Retinal pigment epithelial cell (primary cell): ENCODE measurements at regions not wholly inside any gene's neighbourhood (a gene's known extent, or its start where the extent isn't known, plus 50 kb on each side); places are given as distances from the start of the nearest gene placed in this dataset.
A peak's percentile ranks its signal among the peaks of the same experiment; 100 is the strongest.
"Not testable (repeated sequence)": the region's sequence is repeated elsewhere in the genome, so short reads cannot be mapped to it uniquely, and the experiment has no call there.

Experiments
- DNase-seq: peaks from one replicate; pipeline ENCODE4 v3.0.0-alpha.2; 2010; ENCODE audit warnings: low read depth
- H3K4me3 ChIP-seq: 2 replicates; pipeline ENCODE4 v1.5.1; 2011; ENCODE audit warnings: mild to moderate bottlenecking, low read length, control low read depth, moderate library complexity
- TF ChIP-seq, protein P1 (sequence below): conservative IDR thresholded peaks from 2 replicates; pipeline ENCODE4 v1.5.1; 2011; ENCODE audit warnings: low read depth, low read length, control low read depth, inconsistent platforms

DNA sequence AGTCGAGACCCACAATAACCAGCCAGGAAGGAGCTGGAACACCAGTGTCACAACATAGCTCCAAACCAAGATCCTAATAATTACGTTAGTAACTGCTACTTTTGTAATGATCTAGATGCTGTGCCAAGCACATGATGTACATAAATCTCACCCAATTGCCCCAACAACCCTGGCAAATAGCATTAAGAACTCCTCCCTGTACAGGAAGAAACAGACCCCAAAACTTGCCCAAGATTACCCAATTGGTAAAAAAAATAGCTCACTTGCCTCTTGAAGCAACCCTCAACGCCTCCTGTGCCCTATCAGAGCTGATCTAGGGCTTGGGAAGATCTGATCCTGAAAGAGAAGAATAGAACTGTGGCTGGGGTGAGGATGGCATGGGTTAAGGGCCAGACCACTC is 628.7 kb upstream of the AUTS2 start:
- TF ChIP-seq, protein P1, sequence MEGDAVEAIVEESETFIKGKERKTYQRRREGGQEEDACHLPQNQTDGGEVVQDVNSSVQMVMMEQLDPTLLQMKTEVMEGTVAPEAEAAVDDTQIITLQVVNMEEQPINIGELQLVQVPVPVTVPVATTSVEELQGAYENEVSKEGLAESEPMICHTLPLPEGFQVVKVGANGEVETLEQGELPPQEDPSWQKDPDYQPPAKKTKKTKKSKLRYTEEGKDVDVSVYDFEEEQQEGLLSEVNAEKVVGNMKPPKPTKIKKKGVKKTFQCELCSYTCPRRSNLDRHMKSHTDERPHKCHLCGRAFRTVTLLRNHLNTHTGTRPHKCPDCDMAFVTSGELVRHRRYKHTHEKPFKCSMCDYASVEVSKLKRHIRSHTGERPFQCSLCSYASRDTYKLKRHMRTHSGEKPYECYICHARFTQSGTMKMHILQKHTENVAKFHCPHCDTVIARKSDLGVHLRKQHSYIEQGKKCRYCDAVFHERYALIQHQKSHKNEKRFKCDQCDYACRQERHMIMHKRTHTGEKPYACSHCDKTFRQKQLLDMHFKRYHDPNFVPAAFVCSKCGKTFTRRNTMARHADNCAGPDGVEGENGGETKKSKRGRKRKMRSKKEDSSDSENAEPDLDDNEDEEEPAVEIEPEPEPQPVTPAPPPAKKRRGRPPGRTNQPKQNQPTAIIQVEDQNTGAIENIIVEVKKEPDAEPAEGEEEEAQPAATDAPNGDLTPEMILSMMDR, result no peak
- H3K4me3 ChIP-seq, result no peak overlapping the region
- no peak for DNase-seq

DNA sequence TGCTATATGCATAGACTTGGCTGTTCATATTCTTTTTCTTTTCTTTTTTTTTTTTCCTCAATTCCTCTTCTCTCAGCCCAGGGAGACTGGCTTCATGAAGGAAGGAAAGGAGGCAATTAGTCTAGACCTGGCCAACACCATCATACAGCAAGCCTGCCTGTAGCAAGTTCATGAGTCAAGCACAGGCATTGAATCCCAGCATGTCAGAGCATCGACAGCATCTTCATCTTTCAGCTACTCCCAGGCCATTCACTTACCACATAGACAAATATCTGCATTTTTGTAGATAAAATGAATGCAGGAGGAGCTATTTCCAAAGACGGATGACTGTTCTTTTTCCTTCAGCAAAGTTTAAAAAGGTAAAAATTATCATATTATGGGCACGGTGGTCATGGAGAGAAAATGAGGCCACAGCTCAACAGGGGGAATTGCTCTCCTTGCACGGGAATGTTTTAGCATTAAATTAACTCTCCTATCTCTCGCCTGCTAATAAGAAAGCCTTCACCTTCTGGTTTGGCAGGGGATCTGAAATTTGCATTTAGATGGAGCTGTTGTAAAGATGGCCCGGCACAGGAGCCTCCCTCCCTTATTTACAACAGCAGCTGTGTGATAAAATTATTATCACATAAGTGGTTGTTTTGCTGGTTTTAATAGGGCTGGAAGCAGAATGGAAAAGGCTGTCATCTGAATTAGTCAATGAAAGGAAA is 626.5 kb upstream of the AUTS2 start:
- no peak overlapping the region for H3K4me3 ChIP-seq
- TF ChIP-seq, protein P1, result no peak
- DNase-seq, result no peak

DNA sequence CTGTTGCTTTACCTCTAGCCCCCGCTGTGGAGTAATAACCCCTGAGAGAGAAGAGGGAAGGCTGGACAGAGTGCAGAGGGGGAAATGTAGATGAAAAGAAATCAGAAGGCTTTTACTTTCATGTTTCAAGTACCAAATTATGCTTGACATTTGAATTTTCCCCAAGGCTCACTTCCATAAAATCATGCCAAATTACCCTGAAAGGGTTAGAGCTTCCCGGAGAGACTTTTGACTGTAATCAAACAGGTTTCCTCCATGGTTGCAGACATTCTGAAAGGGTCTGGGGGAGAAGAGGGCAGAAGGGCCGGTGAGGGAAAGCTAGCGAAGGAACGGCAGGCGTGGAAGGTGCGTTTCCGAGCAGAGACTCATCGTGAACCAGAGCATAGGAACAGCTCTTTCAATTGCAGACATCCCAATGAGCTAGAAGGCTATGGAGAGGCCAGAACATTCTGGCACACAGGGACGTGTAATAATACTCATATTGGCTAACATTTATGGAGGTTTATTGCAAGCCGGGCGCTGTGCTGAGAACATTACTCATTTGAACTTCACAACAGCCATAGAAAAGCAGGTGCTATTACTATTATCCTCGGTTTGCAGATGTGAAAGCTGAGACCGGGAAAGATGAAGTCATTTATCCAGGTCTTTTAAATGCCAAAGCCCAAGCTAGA is 620.8 kb upstream of the AUTS2 start:
- TF ChIP-seq, protein P1, result no peak
- DNase-seq, result no peak
- H3K4me3 ChIP-seq, result no peak overlapping the region

DNA sequence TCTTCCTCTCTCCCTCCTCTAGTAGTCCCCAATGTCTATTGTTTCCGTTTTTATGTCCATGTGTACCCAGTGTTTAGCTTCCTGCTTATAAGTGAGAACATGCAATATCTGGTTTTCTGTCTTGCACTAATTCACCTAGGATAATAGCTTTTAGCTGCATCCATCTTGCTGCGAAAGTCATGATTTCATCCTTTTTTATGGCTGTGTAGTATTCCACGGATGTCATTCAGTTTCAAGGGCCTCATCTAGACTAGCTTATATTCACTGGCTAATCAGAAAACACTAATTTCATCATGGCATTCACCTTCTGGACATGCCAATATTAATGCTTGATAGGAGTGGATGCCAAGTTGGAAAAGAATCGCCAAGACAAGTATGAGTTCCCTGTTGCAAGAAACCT is 619.6 kb upstream of the AUTS2 start:
- no peak for DNase-seq
- TF ChIP-seq, protein P1, result no peak
- H3K4me3 ChIP-seq, result no peak overlapping the region

DNA sequence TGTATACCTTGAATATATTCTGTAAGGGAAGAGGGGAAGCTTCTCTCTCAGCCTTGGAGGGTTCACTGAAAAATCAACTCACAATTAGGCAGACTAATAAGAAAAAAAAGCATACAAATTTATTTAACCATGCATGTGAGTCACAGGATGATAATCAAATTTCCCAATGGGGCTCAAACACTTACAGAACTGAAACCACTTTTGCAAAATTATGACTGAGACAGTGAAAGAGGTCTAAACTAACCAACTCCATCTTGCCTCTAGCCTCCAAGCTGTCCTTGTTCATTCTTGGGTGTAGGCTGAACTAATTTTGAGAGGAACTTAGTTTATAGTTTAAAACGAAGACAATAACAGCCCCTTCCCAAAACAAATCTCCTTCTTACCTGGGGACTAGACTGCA is 618.3 kb upstream of the AUTS2 start:
- H3K4me3 ChIP-seq, result no peak overlapping the region
- TF ChIP-seq, protein P1, result no peak
- DNase-seq, result no peak

DNA sequence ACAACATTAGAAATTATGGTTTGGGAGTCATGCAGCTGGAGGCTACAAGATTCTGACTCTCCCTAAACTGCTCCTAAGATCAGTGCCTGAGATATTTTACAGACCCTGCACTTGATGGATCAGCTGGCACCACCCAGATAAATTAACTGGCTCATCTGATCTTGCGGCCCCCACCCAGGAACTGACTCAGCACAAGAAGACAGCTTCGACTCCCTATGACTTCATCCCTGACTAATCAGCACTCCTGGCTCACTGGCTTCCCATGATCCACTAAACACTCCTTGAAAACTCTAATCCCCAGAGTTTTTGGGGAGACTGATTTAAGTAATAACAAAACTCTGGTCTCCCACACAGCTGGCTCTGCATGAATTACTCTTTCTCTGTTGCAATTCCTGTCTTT is 617.8 kb upstream of the AUTS2 start:
- H3K4me3 ChIP-seq, result not testable (repeated sequence)
- peak; percentile 48 for DNase-seq

DNA sequence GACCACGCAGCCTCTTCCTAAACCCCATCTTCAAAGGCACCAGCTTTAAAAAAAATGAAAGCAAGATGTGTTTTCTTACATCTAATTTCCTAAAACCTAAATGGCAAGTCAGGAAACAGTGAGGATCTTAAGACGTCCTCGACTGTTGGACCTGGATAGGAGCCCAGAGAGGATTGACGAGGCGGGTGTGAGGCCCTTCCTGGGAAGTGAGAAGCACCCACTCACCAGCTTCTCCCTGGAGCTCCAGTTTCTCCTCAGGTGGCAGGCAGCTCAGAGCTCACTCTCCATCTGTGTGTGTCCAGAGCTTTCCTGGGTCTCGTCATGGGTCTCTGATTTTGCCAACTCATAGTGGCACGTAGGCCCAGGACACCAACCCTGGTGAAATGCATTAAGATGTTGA is 614.0 kb upstream of the AUTS2 start:
- DNase-seq, result peak; percentile 14
- no peak overlapping the region for H3K4me3 ChIP-seq
- TF ChIP-seq, protein P1, result no peak
